ENCODE measurements at regions not wholly inside any gene's neighbourhood (a gene's known extent, or its start where the extent isn't known, plus 50 kb on each side); places are given as distances from the start of the nearest gene placed in this dataset.
"Not testable (repeated sequence)": the region's sequence is repeated elsewhere in the genome, so short reads cannot be mapped to it uniquely, and the experiment has no call there.

- H3K36me3 ChIP-seq, result no peaks in the 10 kb centered on the region
- no peaks in the 10 kb centered on the region for H3K9me3 ChIP-seq
- TF ChIP-seq POLR2A (IDR thresholded peaks at IDR 0.05) (no peak), POLR2AphosphoS5 (IDR thresholded peaks at IDR 0.05; ENCODE audit: insufficient read depth in 1 of 2, low read depth in 1 of 2) (no peak)
- TF ChIP-seq, protein P1, sequence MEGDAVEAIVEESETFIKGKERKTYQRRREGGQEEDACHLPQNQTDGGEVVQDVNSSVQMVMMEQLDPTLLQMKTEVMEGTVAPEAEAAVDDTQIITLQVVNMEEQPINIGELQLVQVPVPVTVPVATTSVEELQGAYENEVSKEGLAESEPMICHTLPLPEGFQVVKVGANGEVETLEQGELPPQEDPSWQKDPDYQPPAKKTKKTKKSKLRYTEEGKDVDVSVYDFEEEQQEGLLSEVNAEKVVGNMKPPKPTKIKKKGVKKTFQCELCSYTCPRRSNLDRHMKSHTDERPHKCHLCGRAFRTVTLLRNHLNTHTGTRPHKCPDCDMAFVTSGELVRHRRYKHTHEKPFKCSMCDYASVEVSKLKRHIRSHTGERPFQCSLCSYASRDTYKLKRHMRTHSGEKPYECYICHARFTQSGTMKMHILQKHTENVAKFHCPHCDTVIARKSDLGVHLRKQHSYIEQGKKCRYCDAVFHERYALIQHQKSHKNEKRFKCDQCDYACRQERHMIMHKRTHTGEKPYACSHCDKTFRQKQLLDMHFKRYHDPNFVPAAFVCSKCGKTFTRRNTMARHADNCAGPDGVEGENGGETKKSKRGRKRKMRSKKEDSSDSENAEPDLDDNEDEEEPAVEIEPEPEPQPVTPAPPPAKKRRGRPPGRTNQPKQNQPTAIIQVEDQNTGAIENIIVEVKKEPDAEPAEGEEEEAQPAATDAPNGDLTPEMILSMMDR (IDR thresholded peaks at IDR 0.05), result no peak
- H3K4me3 ChIP-seq, result no peak overlapping the region
- DNase-seq (ENCODE audit: extremely low spot score in 2 of 2), result no peak
- H3K4me1 ChIP-seq, result no peaks in the 10 kb centered on the region
- intact Hi-C loops (cut with DNase I), result no loop called here
- H3K27ac ChIP-seq, result no peak overlapping the region
- no peaks in the 10 kb centered on the region for H3K27me3 ChIP-seq
Measured at GRCh38 chr1:199522936-199523335, 504.6 kb upstream of the NR5A2 start.

GRCh38 chr1:199529324-199529723 is 498.2 kb upstream of the NR5A2 start:
- Histone ChIP-seq H3K9me3 (no peaks in the 10 kb centered on the region), H3K36me3 (no peaks in the 10 kb centered on the region), H3K27me3 (no peaks in the 10 kb centered on the region), H3K4me1 (no peaks in the 10 kb centered on the region), H3K27ac (no peak overlapping the region), H3K4me3 (no peak overlapping the region)
- TF ChIP-seq POLR2A (IDR thresholded peaks at IDR 0.05), result no peak
- TF ChIP-seq, protein P1 (IDR thresholded peaks at IDR 0.05), result no peak
- no peak for TF ChIP-seq POLR2AphosphoS5 (IDR thresholded peaks at IDR 0.05; ENCODE audit: insufficient read depth in 1 of 2, low read depth in 1 of 2)
- intact Hi-C loops (cut with DNase I), result no loop called here
- no peak for DNase-seq (ENCODE audit: extremely low spot score in 2 of 2)

DNA sequence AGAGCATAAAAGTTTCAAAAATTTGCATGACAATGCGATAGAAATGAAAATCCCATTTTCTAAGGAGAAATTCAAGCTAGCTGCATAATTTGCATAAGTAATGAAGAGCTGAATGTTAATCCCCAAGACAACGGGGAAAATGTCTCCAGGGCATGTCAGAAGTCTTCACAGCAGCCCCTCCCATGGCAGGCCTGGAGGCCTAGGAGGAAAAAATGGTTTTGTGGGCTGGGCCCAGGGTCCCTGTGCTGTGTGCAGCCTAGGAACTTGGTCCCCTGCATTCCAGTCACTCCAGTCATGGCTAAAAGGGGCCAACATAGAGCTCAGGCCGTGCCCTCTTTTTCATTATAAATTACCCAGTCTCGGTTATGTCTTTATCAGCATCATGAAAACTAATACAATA is 494.1 kb upstream of the NR5A2 start:
- H3K9me3 ChIP-seq; intact Hi-C loops (cut with DNase I): not testable (repeated sequence)

GRCh38 chr1:199545780-199546179 is 481.7 kb upstream of the NR5A2 start:
- Histone ChIP-seq H3K27ac (no peak overlapping the region), H3K4me3 (no peak overlapping the region), H3K4me1 (no peaks in the 10 kb centered on the region), H3K27me3 (no peaks in the 10 kb centered on the region), H3K36me3 (no peaks in the 10 kb centered on the region), H3K9me3 (no peaks in the 10 kb centered on the region)
- no peak for DNase-seq (ENCODE audit: extremely low spot score in 2 of 2)
- no peak for TF ChIP-seq POLR2A (IDR thresholded peaks at IDR 0.05)
- TF ChIP-seq, protein P1 (IDR thresholded peaks at IDR 0.05), result no peak
- no peak for TF ChIP-seq POLR2AphosphoS5 (IDR thresholded peaks at IDR 0.05; ENCODE audit: insufficient read depth in 1 of 2, low read depth in 1 of 2)
- intact Hi-C loops (cut with DNase I), result no loop called here

More for the DNA sequence above, 494.1 kb upstream of the NR5A2 start:
- H3K4me1 ChIP-seq; H3K36me3 ChIP-seq; H3K4me3 ChIP-seq; H3K27ac ChIP-seq; H3K27me3 ChIP-seq; DNase-seq (ENCODE audit: extremely low spot score in 2 of 2): not testable (repeated sequence)

- Histone ChIP-seq H3K27ac (no peak overlapping the region), H3K4me1 (no peaks in the 10 kb centered on the region)
- intact Hi-C loops (cut with DNase I), result no loop called here
Measured at GRCh38 chr1:199546323-199546722, 481.2 kb upstream of the NR5A2 start.

More at GRCh38 chr1:199546323-199546722, 481.2 kb upstream of the NR5A2 start:
- DNase-seq (ENCODE audit: extremely low spot score in 2 of 2), result no peak
- Histone ChIP-seq H3K36me3 (no peaks in the 10 kb centered on the region), H3K4me3 (no peak overlapping the region), H3K9me3 (no peaks in the 10 kb centered on the region), H3K27me3 (no peaks in the 10 kb centered on the region)
- TF ChIP-seq POLR2A (IDR thresholded peaks at IDR 0.05) (no peak), POLR2AphosphoS5 (IDR thresholded peaks at IDR 0.05; ENCODE audit: insufficient read depth in 1 of 2, low read depth in 1 of 2) (no peak)
- TF ChIP-seq, protein P1 (IDR thresholded peaks at IDR 0.05), result no peak

All from vagina (tissue), 2 donors.